ENCODE measurements at regions not wholly inside any gene's neighbourhood (a gene's known extent, or its start where the extent isn't known, plus 50 kb on each side); places are given as distances from the start of the nearest gene placed in this dataset.

GRCh38 chr11:109729761-109730160, 307.8 kb downstream of the C11orf87 start:
- Mint-ChIP-seq H3K27me3 (no peaks in the 10 kb centered on the region), H3K27ac (no peak overlapping the region), H3K36me3 (ENCODE audit: low read depth) (no peaks in the 10 kb centered on the region), H3K4me1 (no peaks in the 10 kb centered on the region), H3K9me3 (no peaks in the 10 kb centered on the region), H3K4me3 (no peak overlapping the region)
- ChIA-PET CTCF (no interaction called here), POLR2A (no interaction called here)
- intact Hi-C loops (cut with micrococcal nuclease): no loop called here
- DNase-seq: no peak
- no peak for TF ChIP-seq CTCF (IDR thresholded peaks at IDR 0.05)
- ATAC-seq (ENCODE audit: low read depth): no peak

GRCh38 chr11:109730669-109731068, 308.7 kb downstream of the C11orf87 start:
- POLR2A ChIA-PET: no interaction called here
- ATAC-seq (ENCODE audit: low read depth) (no peak), DNase-seq (no peak)
- Mint-ChIP-seq H3K27me3 (no peaks in the 10 kb centered on the region), H3K27ac (no peak overlapping the region), H3K36me3 (ENCODE audit: low read depth) (no peaks in the 10 kb centered on the region), H3K4me3 (no peak overlapping the region), H3K9me3 (no peaks in the 10 kb centered on the region), H3K4me1 (no peaks in the 10 kb centered on the region)
- intact Hi-C loops (cut with micrococcal nuclease): no loop called here
- CTCF ChIA-PET: no interaction called here
- no peak for TF ChIP-seq CTCF (IDR thresholded peaks at IDR 0.05)

GRCh38 chr11:109731451-109731850, 309.5 kb downstream of the C11orf87 start:
- no peak for ATAC-seq (ENCODE audit: low read depth)
- intact Hi-C loops (cut with micrococcal nuclease): no loop called here
- H3K4me3 Mint-ChIP-seq: no peak overlapping the region

GRCh38 chr11:109733245-109733644, 311.3 kb downstream of the C11orf87 start:
- TF ChIP-seq CTCF (IDR thresholded peaks at IDR 0.05): no peak
- CTCF ChIA-PET: no interaction called here

More at GRCh38 chr11:109731451-109731850, 309.5 kb downstream of the C11orf87 start:
- Mint-ChIP-seq H3K9me3 (no peaks in the 10 kb centered on the region), H3K36me3 (ENCODE audit: low read depth) (no peaks in the 10 kb centered on the region), H3K4me1 (no peaks in the 10 kb centered on the region), H3K27me3 (no peaks in the 10 kb centered on the region), H3K27ac (no peak overlapping the region)
- no peak for TF ChIP-seq CTCF (IDR thresholded peaks at IDR 0.05)
- no peak for DNase-seq
- ChIA-PET CTCF (no interaction called here), POLR2A (no interaction called here)

GRCh38 chr11:109734566-109734965, 312.6 kb downstream of the C11orf87 start:
- Mint-ChIP-seq H3K9me3 (no peaks in the 10 kb centered on the region), H3K36me3 (ENCODE audit: low read depth) (no peaks in the 10 kb centered on the region), H3K27me3 (no peaks in the 10 kb centered on the region), H3K27ac (no peak overlapping the region), H3K4me1 (no peaks in the 10 kb centered on the region), H3K4me3 (no peak overlapping the region)
- DNase-seq (no peak), ATAC-seq (ENCODE audit: low read depth) (no peak)
- no peak for TF ChIP-seq CTCF (IDR thresholded peaks at IDR 0.05)
- ChIA-PET POLR2A (no interaction called here), CTCF (no interaction called here)
- intact Hi-C loops (cut with micrococcal nuclease): no loop called here

More at GRCh38 chr11:109733245-109733644, 311.3 kb downstream of the C11orf87 start:
- no peaks in the 10 kb centered on the region for H3K9me3 Mint-ChIP-seq
- intact Hi-C loops (cut with micrococcal nuclease): no loop called here
- H3K4me3 Mint-ChIP-seq: no peak overlapping the region
- H3K36me3 Mint-ChIP-seq (ENCODE audit: low read depth): no peaks in the 10 kb centered on the region
- H3K27me3 Mint-ChIP-seq: no peaks in the 10 kb centered on the region
- no peak for DNase-seq
- no peak overlapping the region for H3K27ac Mint-ChIP-seq
- ATAC-seq (ENCODE audit: low read depth): no peak
- H3K4me1 Mint-ChIP-seq: no peaks in the 10 kb centered on the region
- POLR2A ChIA-PET: no interaction called here
